ENCODE measurements at regions not wholly inside any gene's neighbourhood (a gene's known extent, or its start where the extent isn't known, plus 50 kb on each side); places are given as distances from the start of the nearest gene placed in this dataset.
"Not testable (repeated sequence)": the region's sequence is repeated elsewhere in the genome, so short reads cannot be mapped to it uniquely, and the experiment has no call there.

- DNase-seq: no peak
Measured at GRCh38 chr2:220821683-220822082, 750.4 kb downstream of the EPHA4 start.

GRCh38 chr2:220823590-220823989, 748.5 kb downstream of the EPHA4 start:
- DNase-seq: not testable (repeated sequence)

- no peak for DNase-seq
Measured at GRCh38 chr2:220833446-220833845, 738.7 kb downstream of the EPHA4 start.

- no peak for DNase-seq
Measured at GRCh38 chr2:220835583-220835982, 736.5 kb downstream of the EPHA4 start.

GRCh38 chr2:220837226-220837625, 734.9 kb downstream of the EPHA4 start:
- no peak for DNase-seq

GRCh38 chr2:220842901-220843665, 729.0 kb downstream of the EPHA4 start:
- no peak for DNase-seq

GRCh38 chr2:220845766-220846273, 726.3 kb downstream of the EPHA4 start:
- DNase-seq: no peak

- no peak for DNase-seq
Measured at GRCh38 chr2:220847006-220847405, 725.1 kb downstream of the EPHA4 start.

GRCh38 chr2:220847589-220847988, 724.5 kb downstream of the EPHA4 start:
- DNase-seq: no peak

- no peak for DNase-seq
Measured at GRCh38 chr2:220849433-220849832, 722.7 kb downstream of the EPHA4 start.

- no peak for DNase-seq
Measured at GRCh38 chr2:220850116-220850515, 722.0 kb downstream of the EPHA4 start.

- DNase-seq: no peak
Measured at GRCh38 chr2:220855296-220855695, 716.8 kb downstream of the EPHA4 start.

- DNase-seq: no peak
Measured at GRCh38 chr2:220856486-220856885, 715.6 kb downstream of the EPHA4 start.

- no peak for DNase-seq
Measured at GRCh38 chr2:220857368-220857767, 714.7 kb downstream of the EPHA4 start.

- no peak for DNase-seq
Measured at GRCh38 chr2:220858101-220858500, 714.0 kb downstream of the EPHA4 start.

- no peak for DNase-seq
Measured at GRCh38 chr2:220871909-220872308, 700.2 kb downstream of the EPHA4 start.

- no peak for DNase-seq
Measured at GRCh38 chr2:220876080-220876824, 695.9 kb downstream of the EPHA4 start.

- no peak for DNase-seq
Measured at GRCh38 chr2:220877491-220877890, 694.6 kb downstream of the EPHA4 start.

- DNase-seq: no peak
Measured at GRCh38 chr2:220877897-220878296, 694.2 kb downstream of the EPHA4 start.

GRCh38 chr2:220880623-220881596, 691.2 kb downstream of the EPHA4 start:
- no peak for DNase-seq

GRCh38 chr2:220882507-220882906, 689.6 kb downstream of the EPHA4 start:
- no peak for DNase-seq

- DNase-seq: no peak
Measured at GRCh38 chr2:220885593-220885992, 686.5 kb downstream of the EPHA4 start.
